ENCODE measurements at regions not wholly inside any gene's neighbourhood (a gene's known extent, or its start where the extent isn't known, plus 50 kb on each side); places are given as distances from the start of the nearest gene placed in this dataset.

GRCh38 chr6:98670045-98670746 lies 164.2 kb upstream of the POU3F2 start:
- no peak for TF ChIP-seq EZH2 (IDR thresholded peaks at IDR 0.05; ENCODE audit: insufficient read depth, poor library complexity, severe bottlenecking)
- no peak for TF ChIP-seq EZH2phosphoT487 (IDR thresholded peaks at IDR 0.05; ENCODE audit: insufficient read depth, low read depth)

Measured in GM23248 (cell line).